Common myeloid progenitor, CD34-positive (primary cell): ENCODE measurements at regions not wholly inside any gene's neighbourhood (a gene's known extent, or its start where the extent isn't known, plus 50 kb on each side); places are given as distances from the start of the nearest gene placed in this dataset.
A peak's percentile ranks its signal among the peaks of the same experiment; 100 is the strongest.
"Not testable (repeated sequence)": the region's sequence is repeated elsewhere in the genome, so short reads cannot be mapped to it uniquely, and the experiment has no call there.

Experiments used
- CTCF ChIA-PET: fragments of 350-600 bp; sonication (Branson Sonifier 250); formaldehyde crosslinking; loops from one replicate; lab custom pipeline; 2021; ENCODE audit warnings: antibody characterized with exemption; lab: Charles Lee
- POLR2A ChIA-PET: fragments of 350-600 bp; sonication (Branson Sonifier 250); formaldehyde crosslinking; loops from one replicate; lab custom pipeline; 2021; ENCODE audit warnings: antibody characterized with exemption; lab: Charles Lee
- DNase-seq, 3 donors: peaks; one replicate each; pipeline versions ENCODE4 v3.0.0 to v3.0.0-alpha.2; 2013
- H3K27ac ChIP-seq, 2 experiments: 1 replicate in 1 of 2; 2 replicates in 1 of 2; pipeline ENCODE4 v1.7.0; 2013; ENCODE audit warnings: inconsistent platforms in 2 of 2, low read length in 2 of 2, mild to moderate bottlenecking in 2 of 2, low read depth in 1 of 2, moderate library complexity in 1 of 2; ENCODE audit not compliant: severe bottlenecking in 2 of 2, insufficient read depth in 1 of 2, poor library complexity in 1 of 2
- H3K27me3 ChIP-seq, 5 experiments: replicated peaks in 2 of 5; 1 replicate in 3 of 5; 2 replicates in 2 of 5; pipeline versions ENCODE4 v1.6.1 to v1.7.0; 2013; ENCODE audit warnings: low read length in 4 of 5, mild to moderate bottlenecking in 2 of 5, moderate library complexity in 2 of 5, inconsistent platforms in 1 of 5; ENCODE audit not compliant: insufficient read depth in 5 of 5, control insufficient read depth in 4 of 5
- H3K36me3 ChIP-seq, 4 experiments: 1 replicate in 2 of 4; 2 replicates in 2 of 4; pipeline versions ENCODE4 v1.6.1 to v1.7.0; 2013; ENCODE audit warnings: low read length in 3 of 4, control low read depth in 1 of 4, mild to moderate bottlenecking in 1 of 4; ENCODE audit not compliant: control insufficient read depth in 4 of 4, insufficient read depth in 4 of 4
- H3K4me1 ChIP-seq, 4 experiments: 1 replicate in 3 of 4; 2 replicates in 1 of 4; pipeline versions ENCODE4 v1.6.1 to v1.7.1; 2013; ENCODE audit warnings: low read length in 3 of 4, mild to moderate bottlenecking in 3 of 4, control low read depth in 1 of 4, inconsistent platforms in 1 of 4, moderate library complexity in 1 of 4; ENCODE audit not compliant: control insufficient read depth in 4 of 4, insufficient read depth in 4 of 4; ENCODE audit errors: control extremely low read depth in 1 of 4
- H3K4me3 ChIP-seq, 7 experiments: 1 replicate in 4 of 7; 2 replicates in 3 of 7; pipeline versions ENCODE4 v1.5.1 to v1.7.0; 2013; ENCODE audit warnings: mild to moderate bottlenecking in 7 of 7, low read length in 6 of 7, moderate library complexity in 6 of 7, inconsistent platforms in 2 of 7, low read depth in 2 of 7, control low read depth in 1 of 7; ENCODE audit not compliant: insufficient read depth in 4 of 7, control insufficient read depth in 1 of 7; ENCODE audit errors: extremely low read depth in 1 of 7
- H3K9me3 ChIP-seq, 5 experiments: 1 replicate in 4 of 5; 2 replicates in 1 of 5; pipeline versions ENCODE4 v1.6.1 to v1.7.1; 2013; ENCODE audit warnings: low read length in 4 of 5, mild to moderate bottlenecking in 2 of 5, inconsistent platforms in 1 of 5, low read depth in 1 of 5, moderate library complexity in 1 of 5; ENCODE audit not compliant: control insufficient read depth in 4 of 5, insufficient read depth in 2 of 5; ENCODE audit errors: control extremely low read depth in 1 of 5
- WGBS: methylation state at CpG from one replicate; pipeline ENCODE4 v1.1.5; 2013; ENCODE audit not compliant: insufficient coverage; 5-methylcytosine and 5-hydroxymethylcytosine counted together

- H3K4me1 ChIP-seq, H3K9me3 ChIP-seq, H3K36me3 ChIP-seq, H3K27ac ChIP-seq, POLR2A ChIA-PET, H3K27me3 ChIP-seq: not testable (repeated sequence)
- CTCF ChIA-PET: interaction anchor here (0.8 to 1.4 kb wide), 3 partner anchors 29 to 215 kb away, joined by 4 read pairs; no protein-coding TSS in a partner anchor
- DNase-seq: peak; percentile 4 to 35 (median 19)
- H3K4me3 ChIP-seq: peak overlapping the region in 2 of 7 experiments; percentile 36 to 59
- 92% methylated on average over 25 of the region's 54 CpGs for WGBS
These were observed 141.1 kb downstream of the SLCO4C1 start for GRCh38 chr5:102154791-102155605.

- no peaks in the 10 kb centered on the region for H3K27me3 ChIP-seq
- POLR2A ChIA-PET: no interaction called here
- WGBS: no CpG with 5 or more reads among the region's 2 CpGs
- H3K36me3 ChIP-seq: no peaks in the 10 kb centered on the region
- DNase-seq: no peak
- H3K9me3 ChIP-seq: no peaks in the 10 kb centered on the region
- H3K27ac ChIP-seq: no peak overlapping the region
- peak overlapping the region in 2 of 7 experiments; percentile 36 to 57 for H3K4me3 ChIP-seq
- peaks cover 0 to 1% (median 0%) of the 10 kb centered on the region in 4 experiments for H3K4me1 ChIP-seq
- CTCF ChIA-PET: interaction anchor here (0.9 to 1.4 kb wide), 3 partner anchors 141 to 214 kb away, joined by 4 to 5 read pairs (median 4); no protein-coding TSS in a partner anchor
These were observed 141.8 kb downstream of the SLCO4C1 start for GRCh38 chr5:102154291-102154690.

- H3K27me3 ChIP-seq: no peaks in the 10 kb centered on the region
- no peaks in the 10 kb centered on the region for H3K9me3 ChIP-seq
- 67% methylated on average over 3 of the region's 5 CpGs for WGBS
- DNase-seq: peak; percentile 31 to 67 (median 54)
- H3K27ac ChIP-seq: no peak overlapping the region
- H3K36me3 ChIP-seq: no peaks in the 10 kb centered on the region
- ChIA-PET CTCF (interaction anchor here (0.6 to 1.4 kb wide), 2 partner anchors 210 to 311 kb away, joined by 3 to 4 read pairs; no protein-coding TSS in a partner anchor), POLR2A (no interaction called here)
- no peak overlapping the region for H3K4me3 ChIP-seq
- peaks cover 0 to 1% (median 0%) of the 10 kb centered on the region in 4 experiments for H3K4me1 ChIP-seq
These were observed 142.9 kb downstream of the SLCO4C1 start for GRCh38 chr5:102153003-102153759.

GRCh38 chr5:102139029-102139428, 157.1 kb downstream of the SLCO4C1 start:
- no CpG with 5 or more reads among the region's 2 CpGs for WGBS
- CTCF ChIA-PET: interaction anchor here (1.6 kb wide), 1 partner anchor 12 kb away, joined by 4 read pairs; no protein-coding TSS in a partner anchor
- no peaks in the 10 kb centered on the region for H3K36me3 ChIP-seq
- H3K27ac ChIP-seq: no peak overlapping the region
- no peaks in the 10 kb centered on the region for H3K27me3 ChIP-seq
- H3K9me3 ChIP-seq: no peaks in the 10 kb centered on the region
- H3K4me3 ChIP-seq: no peak overlapping the region
- POLR2A ChIA-PET: no interaction called here
- no peaks in the 10 kb centered on the region for H3K4me1 ChIP-seq
- no peak for DNase-seq

- Histone ChIP-seq H3K4me1 (no peaks in the 10 kb centered on the region), H3K36me3 (no peaks in the 10 kb centered on the region), H3K27ac (no peak overlapping the region), H3K27me3 (no peaks in the 10 kb centered on the region), H3K4me3 (no peak overlapping the region), H3K9me3 (no peaks in the 10 kb centered on the region)
- CTCF ChIA-PET: no interaction called here
- DNase-seq: no peak
- WGBS: 100% methylated on average over 2 of the region's 4 CpGs
- POLR2A ChIA-PET: no interaction called here
These were observed 157.8 kb downstream of the SLCO4C1 start for GRCh38 chr5:102138243-102138653.

GRCh38 chr5:102130890-102131289, 165.2 kb downstream of the SLCO4C1 start:
- Histone ChIP-seq H3K27me3 (no peaks in the 10 kb centered on the region), H3K9me3 (no peaks in the 10 kb centered on the region), H3K36me3 (no peaks in the 10 kb centered on the region), H3K4me1 (no peaks in the 10 kb centered on the region), H3K27ac (no peak overlapping the region), H3K4me3 (no peak overlapping the region)
- no peak for DNase-seq
- POLR2A ChIA-PET: no interaction called here
- CTCF ChIA-PET: no interaction called here
- WGBS: 87% methylated on average over 1 of the region's 3 CpGs

- DNase-seq: no peak
- H3K27me3 ChIP-seq: no peaks in the 10 kb centered on the region
- H3K9me3 ChIP-seq: no peaks in the 10 kb centered on the region
- H3K27ac ChIP-seq: no peak overlapping the region
- ChIA-PET CTCF (no interaction called here), POLR2A (no interaction called here)
- H3K4me1 ChIP-seq: no peaks in the 10 kb centered on the region
- H3K36me3 ChIP-seq: no peaks in the 10 kb centered on the region
- H3K4me3 ChIP-seq: no peak overlapping the region
- WGBS: 100% methylated on average over 2 of the region's 5 CpGs
These were observed 165.7 kb downstream of the SLCO4C1 start for GRCh38 chr5:102130386-102130785.
